NB4 (cell line): ENCODE measurements at regions not wholly inside any gene's neighbourhood (a gene's known extent, or its start where the extent isn't known, plus 50 kb on each side); places are given as distances from the start of the nearest gene placed in this dataset.

ENCODE experiments used
- DNase-seq: peaks from one replicate; pipeline ENCODE4 v3.0.0; 2010; ENCODE audit warnings: low read depth
- H3K4me3 ChIP-seq: one replicate; pipeline ENCODE4 v1.5.1; 2011; ENCODE audit warnings: mild to moderate bottlenecking, low read depth, low read length, moderate library complexity
- CTCF ChIP-seq: IDR thresholded peaks from one replicate; pipeline ENCODE4 v1.5.1; 2012; ENCODE audit warnings: low read depth, low read length
- MAX ChIP-seq: IDR thresholded peaks from 2 replicates; pipeline ENCODE4 v1.6.1; 2011; ENCODE audit warnings: low read depth, low read length
- MYC ChIP-seq: IDR thresholded peaks from 2 replicates; pipeline ENCODE4 v1.6.1; 2011; ENCODE audit warnings: low read depth, low read length
- POLR2A ChIP-seq: IDR thresholded peaks from 2 replicates; pipeline ENCODE4 v1.6.1; 2011; ENCODE audit warnings: mild to moderate bottlenecking; ENCODE audit not compliant: insufficient read length; ENCODE audit errors: extremely low read depth

GRCh38 chr17:17410357-17410756, 66.4 kb upstream of the MED9 start:
- no peak overlapping the region for H3K4me3 ChIP-seq
- TF ChIP-seq MAX (no peak), CTCF (no peak), POLR2A (no peak)
- no peak for DNase-seq

GRCh38 chr17:17411692-17412091, 65.1 kb upstream of the MED9 start:
- no peak overlapping the region for H3K4me3 ChIP-seq
- no peak for DNase-seq
- no peak for TF ChIP-seq MAX

- TF ChIP-seq MAX = no peak
- H3K4me3 ChIP-seq = no peak overlapping the region
- peak; percentile 27 for DNase-seq
Measured at GRCh38 chr17:17412326-17412725, 64.5 kb upstream of the MED9 start.

GRCh38 chr17:17413215-17413792, 63.5 kb upstream of the MED9 start:
- no peak for TF ChIP-seq POLR2A
- no peak for TF ChIP-seq MYC
- no peak for TF ChIP-seq MAX
- TF ChIP-seq CTCF = no peak

GRCh38 chr17:17413821-17414220, 63.0 kb upstream of the MED9 start:
- DNase-seq = no peak
- no peak overlapping the region for H3K4me3 ChIP-seq
- TF ChIP-seq MAX (no peak), POLR2A (no peak), MYC (no peak), CTCF (no peak)

More at GRCh38 chr17:17413215-17413792, 63.5 kb upstream of the MED9 start:
- DNase-seq = no peak
- H3K4me3 ChIP-seq = no peak overlapping the region

- TF ChIP-seq CTCF = no peak
- no peak for TF ChIP-seq MAX
- no peak for DNase-seq
- no peak overlapping the region for H3K4me3 ChIP-seq
Measured at GRCh38 chr17:17414341-17414805, 62.4 kb upstream of the MED9 start.

GRCh38 chr17:17415006-17415405, 61.8 kb upstream of the MED9 start:
- no peak overlapping the region for H3K4me3 ChIP-seq
- no peak for DNase-seq
- no peak for TF ChIP-seq CTCF
- TF ChIP-seq POLR2A = no peak
- no peak for TF ChIP-seq MAX
- no peak for TF ChIP-seq MYC
